GM12873 (cell line): ENCODE measurements at regions not wholly inside any gene's neighbourhood (a gene's known extent, or its start where the extent isn't known, plus 50 kb on each side); places are given as distances from the start of the nearest gene placed in this dataset.

Experiments
- TF ChIP-seq, protein P1 (sequence below): IDR thresholded peaks from 2 replicates; pipeline ENCODE4 v1.5.1; 2012; ENCODE audit warnings: low read depth, mild to moderate bottlenecking, moderate library complexity, low read length, control low read depth; ENCODE audit not compliant: insufficient read depth; ENCODE audit errors: missing control alignments

DNA sequence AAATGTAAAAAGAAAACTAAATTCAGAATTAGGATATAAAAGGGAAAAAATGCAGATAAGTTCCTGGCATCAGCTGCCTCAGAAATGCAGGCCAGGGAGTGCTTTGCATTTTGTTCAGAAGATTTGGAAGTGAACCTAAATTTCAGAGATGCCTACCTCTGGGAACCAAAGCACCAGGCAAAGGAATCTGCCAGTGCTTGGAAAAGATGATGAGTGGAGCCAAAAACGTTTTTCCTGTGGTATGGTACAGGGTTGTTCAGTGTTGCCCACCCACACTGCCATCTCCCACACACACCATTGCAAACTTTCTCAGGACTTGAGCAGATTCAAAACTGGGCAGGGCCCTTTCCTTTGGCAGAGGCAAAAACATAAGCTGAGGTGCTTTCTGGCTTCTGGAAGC, 349.5 kb downstream of the TGFB2 start:
- TF ChIP-seq, protein P1, sequence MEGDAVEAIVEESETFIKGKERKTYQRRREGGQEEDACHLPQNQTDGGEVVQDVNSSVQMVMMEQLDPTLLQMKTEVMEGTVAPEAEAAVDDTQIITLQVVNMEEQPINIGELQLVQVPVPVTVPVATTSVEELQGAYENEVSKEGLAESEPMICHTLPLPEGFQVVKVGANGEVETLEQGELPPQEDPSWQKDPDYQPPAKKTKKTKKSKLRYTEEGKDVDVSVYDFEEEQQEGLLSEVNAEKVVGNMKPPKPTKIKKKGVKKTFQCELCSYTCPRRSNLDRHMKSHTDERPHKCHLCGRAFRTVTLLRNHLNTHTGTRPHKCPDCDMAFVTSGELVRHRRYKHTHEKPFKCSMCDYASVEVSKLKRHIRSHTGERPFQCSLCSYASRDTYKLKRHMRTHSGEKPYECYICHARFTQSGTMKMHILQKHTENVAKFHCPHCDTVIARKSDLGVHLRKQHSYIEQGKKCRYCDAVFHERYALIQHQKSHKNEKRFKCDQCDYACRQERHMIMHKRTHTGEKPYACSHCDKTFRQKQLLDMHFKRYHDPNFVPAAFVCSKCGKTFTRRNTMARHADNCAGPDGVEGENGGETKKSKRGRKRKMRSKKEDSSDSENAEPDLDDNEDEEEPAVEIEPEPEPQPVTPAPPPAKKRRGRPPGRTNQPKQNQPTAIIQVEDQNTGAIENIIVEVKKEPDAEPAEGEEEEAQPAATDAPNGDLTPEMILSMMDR, result no peak

DNA sequence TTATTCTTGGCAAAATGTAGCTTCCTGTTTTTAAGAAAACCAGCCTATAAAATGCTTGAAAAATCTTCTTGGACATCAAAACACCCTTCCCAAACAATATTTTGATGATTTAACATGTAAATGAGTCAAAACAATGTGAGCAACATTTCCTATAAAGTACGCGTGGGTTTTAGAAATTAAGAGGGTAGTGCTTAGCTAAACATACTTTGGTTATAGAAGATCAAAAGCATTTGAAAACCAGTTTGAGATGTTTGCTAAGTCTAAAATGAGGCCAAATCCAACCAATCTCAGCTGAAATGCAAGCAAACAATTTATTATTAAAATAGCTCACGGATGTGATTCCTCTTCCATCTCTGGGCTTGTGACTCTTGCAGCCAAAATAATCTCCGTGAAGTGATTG, 350.4 kb downstream of the TGFB2 start:
- TF ChIP-seq, protein P1, result no peak

DNA sequence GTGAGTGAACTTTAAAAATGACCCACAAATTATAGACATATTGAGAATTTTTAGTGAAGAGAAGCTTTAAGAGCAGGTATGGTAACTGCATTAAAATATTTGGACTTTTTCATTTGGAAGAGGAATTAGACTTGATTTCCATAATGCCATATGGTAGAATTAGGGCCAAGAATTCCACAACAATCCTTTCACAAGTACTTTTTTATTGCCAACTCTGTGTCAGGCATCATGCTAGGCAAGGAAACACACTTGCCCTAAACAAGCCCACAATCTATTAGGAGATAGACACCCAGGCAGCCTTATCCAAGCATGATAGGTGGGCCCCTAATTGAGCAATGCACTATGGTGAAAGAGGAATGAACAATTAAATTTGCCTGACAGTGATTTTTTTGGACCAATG, 353.0 kb downstream of the TGFB2 start:
- TF ChIP-seq, protein P1, result no peak

DNA sequence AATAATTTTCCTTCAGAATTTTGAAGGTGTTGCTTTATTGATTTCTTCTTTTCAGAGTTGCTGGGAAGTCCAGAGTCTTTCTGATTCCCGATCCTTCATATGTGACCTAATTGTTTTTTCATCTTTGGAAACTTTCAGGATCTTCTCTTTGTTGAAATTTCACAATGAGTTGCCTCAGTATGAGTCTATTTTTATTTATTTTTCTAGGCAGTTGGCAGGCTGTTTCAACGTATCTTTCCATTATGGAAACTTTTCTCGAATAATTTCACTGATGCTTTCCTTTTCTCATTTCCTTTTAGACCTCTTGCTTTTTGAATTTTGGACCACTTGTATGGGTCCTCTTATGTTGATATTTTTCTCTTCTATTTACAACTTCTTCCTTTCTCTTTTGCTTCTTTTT, 354.3 kb downstream of the TGFB2 start:
- TF ChIP-seq, protein P1, result no peak

DNA sequence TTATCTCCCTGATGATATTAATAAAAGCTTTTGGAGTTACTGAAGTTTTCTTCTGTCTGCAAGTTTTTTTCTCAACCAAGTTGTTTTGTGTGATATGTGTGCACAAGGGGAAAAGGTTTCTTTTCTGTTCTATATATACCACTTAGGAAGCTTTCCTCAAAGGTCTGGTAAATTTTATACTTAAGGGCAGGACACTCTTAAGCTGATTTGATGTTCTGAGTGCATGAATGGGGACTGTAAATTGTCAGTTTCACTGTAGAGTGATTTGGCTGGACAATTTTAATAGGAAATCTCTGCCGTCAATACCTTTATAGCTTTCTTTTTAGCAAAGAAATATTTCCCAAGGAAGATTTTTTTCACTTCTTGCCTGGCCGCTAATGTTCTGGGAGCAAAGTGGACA, 354.7 kb downstream of the TGFB2 start:
- TF ChIP-seq, protein P1, result no peak

DNA sequence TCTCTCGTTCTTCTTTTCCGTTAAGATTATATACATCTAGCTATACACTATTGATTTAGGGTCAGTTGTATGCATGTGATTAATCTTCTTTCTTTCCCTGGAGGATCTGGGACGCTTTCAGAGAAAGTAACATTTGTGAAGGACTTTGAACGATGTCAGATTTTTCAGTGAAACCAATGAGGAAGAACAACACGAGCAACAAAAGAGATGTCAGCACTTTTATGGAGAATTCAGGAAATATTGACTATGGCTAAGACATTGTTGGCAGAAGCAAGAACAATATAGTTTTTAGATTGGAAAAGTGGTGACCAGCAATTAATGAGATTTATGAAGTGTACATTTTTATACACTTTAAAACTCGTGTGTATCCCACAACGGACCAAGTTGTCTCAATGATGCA, 355.5 kb downstream of the TGFB2 start:
- TF ChIP-seq, protein P1, result no peak

DNA sequence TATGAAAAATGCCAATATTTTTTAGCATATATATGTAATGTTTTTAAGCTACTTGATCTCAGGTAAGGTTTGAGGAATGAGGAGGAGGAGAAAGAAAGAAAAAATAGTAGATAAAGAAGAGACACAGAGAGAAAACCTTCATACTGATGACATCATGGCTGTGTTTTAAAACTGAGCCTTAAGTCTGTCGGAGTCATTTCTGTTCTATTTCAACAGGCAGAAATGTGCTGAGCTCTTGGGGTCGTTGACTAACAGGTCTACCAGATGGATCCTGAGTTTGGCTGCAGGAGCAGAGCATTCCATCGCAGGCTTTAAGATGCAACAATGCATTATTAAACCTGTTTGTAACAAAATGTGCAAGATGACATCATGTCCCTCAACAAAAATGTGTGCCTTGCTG, 356.0 kb downstream of the TGFB2 start:
- TF ChIP-seq, protein P1, result no peak
